ENCODE measurements at regions not wholly inside any gene's neighbourhood (a gene's known extent, or its start where the extent isn't known, plus 50 kb on each side); places are given as distances from the start of the nearest gene placed in this dataset.

- H3K36me3 ChIP-seq (ENCODE audit: insufficient read depth, low read length) = no peaks in the 10 kb centered on the region
- DNase-seq (ENCODE audit: low spot score) = no peak
- H3K27ac ChIP-seq (ENCODE audit: low read depth, low read length, poor library complexity, severe bottlenecking) = no peak overlapping the region
- H4K20me1 ChIP-seq (ENCODE audit: insufficient read depth, low read length) = no peaks in the 10 kb centered on the region
- H3K4me3 ChIP-seq (ENCODE audit: low read depth, low read length, poor library complexity, severe bottlenecking) = no peak overlapping the region
- H3K79me2 ChIP-seq (ENCODE audit: insufficient read depth, low read depth, low read length) = no peaks in the 10 kb centered on the region
- BruUV-seq (replicated peaks) = no TSS peak
- ChIA-PET POLR2A (no interaction called here), CTCF (ENCODE audit: unreplicated experiment) (no interaction called here)
- H3K4me2 ChIP-seq (ENCODE audit: low read length) = no peak overlapping the region
- no peaks in the 10 kb centered on the region for H3K4me1 ChIP-seq (ENCODE audit: insufficient read depth, low read length, poor library complexity, severe bottlenecking)
- H3K9me2 ChIP-seq (ENCODE audit: insufficient read depth, low read length) = no peaks in the 10 kb centered on the region
- H2AFZ ChIP-seq (ENCODE audit: low read length) = no peak overlapping the region
- intact Hi-C loops (cut with micrococcal nuclease; ENCODE audit: unreplicated experiment) = no loop called here
- H3K9me3 ChIP-seq (ENCODE audit: low read length) = no peaks in the 10 kb centered on the region
- no peak for TF ChIP-seq CTCF (conservative IDR thresholded peaks at IDR 0.05; ENCODE audit: low read length)
- TF ChIP-seq EZH2phosphoT487 (IDR thresholded peaks at IDR 0.05; ENCODE audit: borderline replicate concordance, low read depth, low read length) = no peak
These were observed 89.7 kb upstream of the SLC30A5 start for GRCh38 chr5:69004127-69004526.

GRCh38 chr5:69004676-69005075 lies 89.1 kb upstream of the SLC30A5 start:
- no peak overlapping the region for H3K4me3 ChIP-seq (ENCODE audit: low read depth, low read length, poor library complexity, severe bottlenecking)
- no peak overlapping the region for H3K27ac ChIP-seq (ENCODE audit: low read depth, low read length, poor library complexity, severe bottlenecking)
- no peaks in the 10 kb centered on the region for H3K9me3 ChIP-seq (ENCODE audit: low read length)
- H3K4me1 ChIP-seq (ENCODE audit: insufficient read depth, low read length, poor library complexity, severe bottlenecking) = no peaks in the 10 kb centered on the region
- H4K20me1 ChIP-seq (ENCODE audit: insufficient read depth, low read length) = no peaks in the 10 kb centered on the region
- TF ChIP-seq EZH2phosphoT487 (IDR thresholded peaks at IDR 0.05; ENCODE audit: borderline replicate concordance, low read depth, low read length) (no peak), CTCF (conservative IDR thresholded peaks at IDR 0.05; ENCODE audit: low read length) (no peak)
- CTCF ChIA-PET (ENCODE audit: unreplicated experiment) = no interaction called here
- BruUV-seq (replicated peaks) = no TSS peak
- no peak for DNase-seq (ENCODE audit: low spot score)
- H3K9me2 ChIP-seq (ENCODE audit: insufficient read depth, low read length) = no peaks in the 10 kb centered on the region
- no peak overlapping the region for H3K4me2 ChIP-seq (ENCODE audit: low read length)
- POLR2A ChIA-PET = no interaction called here
- no peak overlapping the region for H2AFZ ChIP-seq (ENCODE audit: low read length)
- intact Hi-C loops (cut with micrococcal nuclease; ENCODE audit: unreplicated experiment) = loop anchor here (5.0 kb wide), 1 partner anchor 717 kb away; no protein-coding TSS in a partner anchor
- no peaks in the 10 kb centered on the region for H3K79me2 ChIP-seq (ENCODE audit: insufficient read depth, low read depth, low read length)
- no peaks in the 10 kb centered on the region for H3K36me3 ChIP-seq (ENCODE audit: insufficient read depth, low read length)

- no peaks in the 10 kb centered on the region for H3K36me3 ChIP-seq (ENCODE audit: insufficient read depth, low read length)
- no peak for TF ChIP-seq EZH2phosphoT487 (IDR thresholded peaks at IDR 0.05; ENCODE audit: borderline replicate concordance, low read depth, low read length)
- TF ChIP-seq CTCF (conservative IDR thresholded peaks at IDR 0.05; ENCODE audit: low read length) = no peak
- CTCF ChIA-PET (ENCODE audit: unreplicated experiment) = no interaction called here
- POLR2A ChIA-PET = interaction anchor here (0.6 kb wide), 1 partner anchor 72 kb away, joined by 3 read pairs; no protein-coding TSS in a partner anchor
- no peaks in the 10 kb centered on the region for H3K4me1 ChIP-seq (ENCODE audit: insufficient read depth, low read length, poor library complexity, severe bottlenecking)
- H3K27ac ChIP-seq (ENCODE audit: low read depth, low read length, poor library complexity, severe bottlenecking) = no peak overlapping the region
- no peak overlapping the region for H3K4me3 ChIP-seq (ENCODE audit: low read depth, low read length, poor library complexity, severe bottlenecking)
- H3K4me2 ChIP-seq (ENCODE audit: low read length) = no peak overlapping the region
- no TSS peak for BruUV-seq (replicated peaks)
- no peaks in the 10 kb centered on the region for H3K9me2 ChIP-seq (ENCODE audit: insufficient read depth, low read length)
- H4K20me1 ChIP-seq (ENCODE audit: insufficient read depth, low read length) = no peaks in the 10 kb centered on the region
- no peaks in the 10 kb centered on the region for H3K9me3 ChIP-seq (ENCODE audit: low read length)
- intact Hi-C loops (cut with micrococcal nuclease; ENCODE audit: unreplicated experiment) = loop anchor here (5.0 kb wide), 1 partner anchor 719 kb away; no protein-coding TSS in a partner anchor
- no peak overlapping the region for H2AFZ ChIP-seq (ENCODE audit: low read length)
- no peak for DNase-seq (ENCODE audit: low spot score)
- H3K79me2 ChIP-seq (ENCODE audit: insufficient read depth, low read depth, low read length) = no peaks in the 10 kb centered on the region
These were observed 87.8 kb upstream of the SLC30A5 start for GRCh38 chr5:69006030-69006429.
